ENCODE measurements at regions not wholly inside any gene's neighbourhood (a gene's known extent, or its start where the extent isn't known, plus 50 kb on each side); places are given as distances from the start of the nearest gene placed in this dataset.

DNA sequence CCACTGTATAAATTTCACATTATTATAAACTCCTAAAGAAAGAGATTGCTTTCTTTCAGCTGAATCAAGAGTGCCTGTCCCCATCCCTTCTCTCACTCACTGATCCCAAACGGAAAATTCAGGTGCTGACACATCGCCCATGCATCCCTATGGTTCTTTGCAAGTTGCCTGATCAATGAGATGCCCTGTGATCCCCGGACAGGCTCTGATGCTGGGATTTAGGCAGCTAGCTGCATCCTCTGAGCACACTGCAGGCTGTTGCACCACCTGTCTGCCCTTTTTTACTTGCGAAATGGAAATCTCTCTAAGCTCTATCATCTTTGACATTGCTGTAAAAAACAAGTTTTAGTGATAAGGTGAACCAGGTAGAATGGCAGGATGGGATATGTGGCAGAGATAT, 456.5 kb downstream of the GATA3 start:
- DNase-seq = no peak
- no peaks in the 10 kb centered on the region for H3K4me1 ChIP-seq
- no peaks in the 10 kb centered on the region for H3K9me3 ChIP-seq
- TF ChIP-seq, protein P1, sequence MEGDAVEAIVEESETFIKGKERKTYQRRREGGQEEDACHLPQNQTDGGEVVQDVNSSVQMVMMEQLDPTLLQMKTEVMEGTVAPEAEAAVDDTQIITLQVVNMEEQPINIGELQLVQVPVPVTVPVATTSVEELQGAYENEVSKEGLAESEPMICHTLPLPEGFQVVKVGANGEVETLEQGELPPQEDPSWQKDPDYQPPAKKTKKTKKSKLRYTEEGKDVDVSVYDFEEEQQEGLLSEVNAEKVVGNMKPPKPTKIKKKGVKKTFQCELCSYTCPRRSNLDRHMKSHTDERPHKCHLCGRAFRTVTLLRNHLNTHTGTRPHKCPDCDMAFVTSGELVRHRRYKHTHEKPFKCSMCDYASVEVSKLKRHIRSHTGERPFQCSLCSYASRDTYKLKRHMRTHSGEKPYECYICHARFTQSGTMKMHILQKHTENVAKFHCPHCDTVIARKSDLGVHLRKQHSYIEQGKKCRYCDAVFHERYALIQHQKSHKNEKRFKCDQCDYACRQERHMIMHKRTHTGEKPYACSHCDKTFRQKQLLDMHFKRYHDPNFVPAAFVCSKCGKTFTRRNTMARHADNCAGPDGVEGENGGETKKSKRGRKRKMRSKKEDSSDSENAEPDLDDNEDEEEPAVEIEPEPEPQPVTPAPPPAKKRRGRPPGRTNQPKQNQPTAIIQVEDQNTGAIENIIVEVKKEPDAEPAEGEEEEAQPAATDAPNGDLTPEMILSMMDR (IDR thresholded peaks at IDR 0.05) = no peak
- TF ChIP-seq POLR2A (IDR thresholded peaks at IDR 0.05) = no peak
- no peak overlapping the region for H3K4me3 ChIP-seq
- no peaks in the 10 kb centered on the region for H3K27me3 ChIP-seq
- H3K27ac ChIP-seq = no peak overlapping the region
- no peaks in the 10 kb centered on the region for H3K36me3 ChIP-seq

DNA sequence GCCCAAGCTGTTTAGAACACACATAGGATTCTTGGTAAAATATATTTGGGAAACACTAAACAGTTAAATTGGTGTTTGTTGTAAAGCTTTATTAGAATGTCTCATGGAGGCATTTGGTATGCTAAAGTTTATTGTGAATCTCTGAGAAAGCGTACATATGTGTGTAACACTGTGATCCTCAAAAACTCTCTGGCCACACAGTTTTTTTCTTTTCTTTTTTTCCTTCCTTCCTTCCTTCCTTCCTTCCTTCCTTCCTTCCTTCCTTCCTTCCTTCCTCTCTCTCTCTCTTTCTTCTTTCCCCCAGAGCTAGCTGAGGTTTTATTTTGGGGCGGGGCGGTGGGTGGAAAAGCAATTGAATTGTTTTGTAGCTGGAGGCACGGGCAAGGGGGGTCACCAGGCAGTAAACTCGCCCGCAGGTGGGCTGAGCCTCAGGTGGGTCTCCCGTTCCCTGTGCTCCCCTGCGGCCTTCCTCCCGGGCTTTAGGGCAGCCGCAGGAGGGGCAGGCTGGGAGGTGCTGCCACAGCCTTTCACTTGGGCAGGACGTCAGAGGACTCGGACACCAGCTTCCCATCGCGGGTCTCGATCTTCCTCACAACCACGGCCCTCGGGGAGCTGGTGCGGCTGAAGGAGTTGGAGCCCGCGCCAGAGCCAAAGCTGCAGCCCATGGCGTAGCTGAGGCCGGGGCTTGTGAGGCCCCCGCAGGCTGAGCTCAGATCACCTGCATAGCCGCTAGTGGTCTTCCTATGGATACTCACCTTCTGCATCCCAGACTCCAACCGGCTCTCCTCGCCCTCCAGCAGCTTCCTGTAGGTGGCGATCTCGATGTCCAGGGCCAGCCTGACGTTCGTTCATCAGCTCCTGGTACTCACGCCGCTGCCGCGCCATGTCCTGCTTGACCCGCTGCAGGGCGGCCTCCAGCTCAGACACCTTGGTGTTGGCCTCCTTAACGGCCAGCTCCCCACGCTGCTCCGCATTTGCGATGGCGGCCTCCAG, 459.0 kb downstream of the GATA3 start:
- H3K36me3 ChIP-seq = no peaks in the 10 kb centered on the region
- no peak for DNase-seq
- H3K27ac ChIP-seq = no peak overlapping the region
- no peak overlapping the region for H3K4me3 ChIP-seq
- no peaks in the 10 kb centered on the region for H3K27me3 ChIP-seq
- H3K9me3 ChIP-seq = no peaks in the 10 kb centered on the region
- H3K4me1 ChIP-seq = no peaks in the 10 kb centered on the region
- TF ChIP-seq, protein P1 (IDR thresholded peaks at IDR 0.05) = no peak
- TF ChIP-seq POLR2A (IDR thresholded peaks at IDR 0.05) = no peak

DNA sequence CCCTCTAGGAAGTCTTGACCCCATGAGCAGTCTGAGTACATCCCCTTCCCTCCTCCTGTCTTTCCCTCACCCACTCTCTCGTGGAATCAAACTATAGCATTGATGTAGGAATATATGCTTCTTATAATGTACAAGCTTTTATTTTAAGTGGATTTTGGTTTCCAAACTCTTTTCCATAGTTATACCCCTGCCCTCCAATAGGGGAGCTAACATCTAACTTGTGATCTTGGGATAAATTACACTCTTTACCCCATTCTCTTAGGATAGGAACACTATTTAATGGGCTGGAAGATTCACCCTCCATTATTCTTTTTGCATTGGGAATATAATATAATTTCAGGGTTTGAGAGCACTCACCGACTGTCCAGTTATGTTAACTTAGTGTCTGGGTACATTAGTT, 465.9 kb downstream of the GATA3 start:
- no peak for DNase-seq
- H3K4me3 ChIP-seq = no peak overlapping the region
- no peaks in the 10 kb centered on the region for H3K4me1 ChIP-seq
- no peaks in the 10 kb centered on the region for H3K36me3 ChIP-seq
- H3K27ac ChIP-seq = no peak overlapping the region
- TF ChIP-seq POLR2A (IDR thresholded peaks at IDR 0.05) = no peak
- TF ChIP-seq, protein P1 (IDR thresholded peaks at IDR 0.05) = no peak
- no peaks in the 10 kb centered on the region for H3K9me3 ChIP-seq
- no peaks in the 10 kb centered on the region for H3K27me3 ChIP-seq

DNA sequence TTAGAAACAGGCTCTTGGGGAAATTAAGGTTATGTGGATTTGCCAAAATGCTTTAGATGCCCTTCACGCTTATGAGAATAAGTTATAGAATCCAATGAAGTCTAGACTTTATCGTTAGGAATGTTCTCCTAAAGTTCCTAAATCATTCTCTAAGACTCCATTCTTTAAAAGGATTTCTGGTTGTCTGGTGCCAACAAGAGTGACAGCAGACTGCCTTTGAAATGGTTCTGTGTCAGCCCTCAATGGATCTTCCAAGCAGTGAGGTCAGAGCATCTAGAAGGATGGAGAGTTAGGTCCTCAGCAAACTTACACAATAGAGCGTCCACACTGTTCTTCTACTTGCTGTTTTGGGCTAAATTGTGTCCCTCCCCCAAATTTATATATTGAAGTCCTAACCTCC, 473.3 kb downstream of the GATA3 start:
- DNase-seq = no peak
- no peaks in the 10 kb centered on the region for H3K9me3 ChIP-seq
- no peaks in the 10 kb centered on the region for H3K4me1 ChIP-seq
- H3K27ac ChIP-seq = no peak overlapping the region
- no peaks in the 10 kb centered on the region for H3K27me3 ChIP-seq
- TF ChIP-seq, protein P1 (IDR thresholded peaks at IDR 0.05) = no peak
- TF ChIP-seq POLR2A (IDR thresholded peaks at IDR 0.05) = no peak
- no peaks in the 10 kb centered on the region for H3K36me3 ChIP-seq
- no peak overlapping the region for H3K4me3 ChIP-seq

DNA sequence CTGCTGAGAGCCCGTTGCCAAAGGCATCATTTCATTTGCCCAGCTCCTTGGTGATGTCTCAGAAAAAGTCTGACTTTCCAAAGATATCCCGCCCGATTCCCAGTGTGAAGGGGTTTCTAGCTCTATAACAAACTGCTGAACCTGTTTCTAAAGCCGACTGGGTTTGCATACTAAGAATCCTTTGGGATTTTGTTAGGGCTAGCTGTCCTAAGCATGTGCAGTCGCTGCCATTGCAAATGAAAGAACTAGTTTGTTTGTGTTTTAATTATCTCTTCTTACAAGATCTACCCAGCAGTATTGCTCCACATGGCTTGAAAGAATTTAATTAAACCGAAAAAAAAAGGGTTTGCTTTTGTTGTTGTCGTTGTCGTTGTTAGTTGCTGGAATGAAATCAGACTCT, 476.6 kb downstream of the GATA3 start:
- Histone ChIP-seq H3K27me3 (no peaks in the 10 kb centered on the region), H3K27ac (no peak overlapping the region), H3K4me1 (no peaks in the 10 kb centered on the region), H3K9me3 (no peaks in the 10 kb centered on the region), H3K36me3 (no peaks in the 10 kb centered on the region), H3K4me3 (no peak overlapping the region)
- TF ChIP-seq POLR2A (IDR thresholded peaks at IDR 0.05) = no peak
- TF ChIP-seq, protein P1 (IDR thresholded peaks at IDR 0.05) = no peak
- DNase-seq = no peak
